D341Med (cell line): ENCODE measurements at regions not wholly inside any gene's neighbourhood (a gene's known extent, or its start where the extent isn't known, plus 50 kb on each side); places are given as distances from the start of the nearest gene placed in this dataset.
"Not testable (repeated sequence)": the region's sequence is repeated elsewhere in the genome, so short reads cannot be mapped to it uniquely, and the experiment has no call there.

Experiments used
- DNase-seq: peaks from one replicate; pipeline ENCODE4 v3.0.0; 2012; ENCODE audit warnings: low spot score

GRCh38 chr16:48680881-48681280 lies 70.9 kb upstream of the N4BP1 start:
- DNase-seq: no peak

- no peak for DNase-seq
Measured at GRCh38 chr16:48676836-48677235, 66.9 kb upstream of the N4BP1 start.

GRCh38 chr16:48668184-48668583 lies 58.2 kb upstream of the N4BP1 start:
- not testable (repeated sequence) for DNase-seq

GRCh38 chr16:48659940-48660339 lies 50.0 kb upstream of the N4BP1 start:
- no peak for DNase-seq
